ENCODE measurements at regions not wholly inside any gene's neighbourhood (a gene's known extent, or its start where the extent isn't known, plus 50 kb on each side); places are given as distances from the start of the nearest gene placed in this dataset.

GRCh38 chr13:44184740-44185139, 188.9 kb upstream of the SERP2 start:
- no peak for DNase-seq (ENCODE audit: extremely low read depth in 1 of 11, low read depth in 9 of 11, low spot score in 4 of 11)

- DNase-seq (ENCODE audit: extremely low read depth in 1 of 11, low read depth in 9 of 11, low spot score in 4 of 11), result no peak
These were observed 185.4 kb upstream of the SERP2 start for GRCh38 chr13:44188257-44188656.

DNA sequence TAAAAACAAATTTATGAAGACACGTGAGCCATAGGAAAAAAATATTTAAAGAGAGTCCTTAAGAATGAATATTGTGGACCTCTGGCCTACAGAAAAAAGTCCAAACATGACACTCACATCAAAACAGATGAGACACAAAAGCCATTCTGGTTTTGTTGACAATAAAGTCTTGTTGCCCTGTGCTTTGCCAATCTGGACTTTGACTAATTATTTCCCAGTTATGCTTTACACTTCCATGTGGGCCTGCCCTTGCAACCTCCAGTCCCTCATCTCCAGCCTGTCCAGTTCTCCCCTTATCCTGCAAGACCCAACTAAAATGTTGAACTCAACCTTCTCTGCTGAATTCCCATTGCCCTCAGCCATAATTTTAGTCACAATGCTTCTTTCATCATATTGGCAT, 184.5 kb upstream of the SERP2 start:
- no peak for DNase-seq (ENCODE audit: extremely low read depth in 1 of 11, low read depth in 9 of 11, low spot score in 4 of 11)

DNA sequence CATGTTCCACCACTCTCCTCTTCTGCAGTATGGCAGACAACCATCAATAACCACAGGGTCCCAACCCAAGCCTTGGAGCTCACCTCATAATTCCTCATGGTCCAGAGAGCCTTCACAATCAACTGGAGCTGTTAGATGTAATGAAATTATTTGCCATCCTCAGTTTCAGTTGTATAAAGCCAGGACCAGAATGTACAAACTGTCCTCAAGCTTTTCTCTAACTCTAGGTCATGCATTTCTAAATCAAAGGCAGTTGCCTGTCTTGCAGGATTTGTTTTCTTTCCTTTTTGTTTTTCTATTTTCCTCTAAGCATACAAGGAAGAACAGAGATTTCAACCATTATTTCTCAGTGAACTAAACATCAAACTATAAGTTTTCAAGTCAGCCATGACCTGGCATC, 182.5 kb upstream of the SERP2 start:
- no peak for DNase-seq (ENCODE audit: extremely low read depth in 1 of 11, low read depth in 9 of 11, low spot score in 4 of 11)

- DNase-seq (ENCODE audit: extremely low read depth in 1 of 11, low read depth in 9 of 11, low spot score in 4 of 11), result peak; percentile 19 to 52 (median 36)
These were observed 182.0 kb upstream of the SERP2 start for GRCh38 chr13:44191504-44192171.

- no peak for DNase-seq (ENCODE audit: extremely low read depth in 1 of 11, low read depth in 9 of 11, low spot score in 4 of 11)
These were observed 179.9 kb upstream of the SERP2 start for GRCh38 chr13:44193731-44194130.

- no peak for DNase-seq (ENCODE audit: extremely low read depth in 1 of 11, low read depth in 9 of 11, low spot score in 4 of 11)
These were observed 178.4 kb upstream of the SERP2 start for GRCh38 chr13:44195245-44195644.

- DNase-seq (ENCODE audit: extremely low read depth in 1 of 11, low read depth in 9 of 11, low spot score in 4 of 11), result no peak
These were observed 177.3 kb upstream of the SERP2 start for GRCh38 chr13:44196196-44196751.

GRCh38 chr13:44197791-44198770, 175.5 kb upstream of the SERP2 start:
- no peak for DNase-seq (ENCODE audit: extremely low read depth in 1 of 11, low read depth in 9 of 11, low spot score in 4 of 11)

- no peak for DNase-seq (ENCODE audit: extremely low read depth in 1 of 11, low read depth in 9 of 11, low spot score in 4 of 11)
These were observed 174.8 kb upstream of the SERP2 start for GRCh38 chr13:44198826-44199225.

DNA sequence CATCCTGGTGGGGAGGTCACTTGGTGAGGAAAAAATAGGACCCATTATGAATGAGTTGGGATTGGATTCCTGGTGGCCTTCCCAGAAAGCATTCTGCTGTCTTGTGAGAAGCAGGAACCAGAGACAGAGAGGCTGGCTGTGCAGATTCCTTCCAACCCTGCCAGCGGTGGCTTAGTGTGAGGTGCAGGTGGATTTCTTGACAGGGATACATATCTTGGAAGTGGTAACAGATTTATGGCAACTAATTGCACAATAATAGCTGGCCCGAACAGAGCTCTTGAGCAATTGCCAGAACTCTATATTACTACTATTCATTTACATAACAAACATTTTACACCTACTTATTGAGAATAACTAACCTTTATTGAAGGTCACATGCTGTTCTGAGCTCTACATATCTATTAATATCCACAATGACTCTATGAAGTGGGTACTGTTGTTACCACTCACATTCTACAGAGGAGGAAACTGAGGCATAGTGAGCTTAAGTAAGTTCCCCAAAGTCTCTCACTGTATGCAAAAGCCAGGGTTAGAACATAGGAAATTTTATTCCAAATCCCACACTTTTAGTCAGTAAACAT, 173.9 kb upstream of the SERP2 start:
- no peak for DNase-seq (ENCODE audit: extremely low read depth in 1 of 11, low read depth in 9 of 11, low spot score in 4 of 11)

- no peak for DNase-seq (ENCODE audit: extremely low read depth in 1 of 11, low read depth in 9 of 11, low spot score in 4 of 11)
These were observed 167.2 kb upstream of the SERP2 start for GRCh38 chr13:44206434-44206833.

DNA sequence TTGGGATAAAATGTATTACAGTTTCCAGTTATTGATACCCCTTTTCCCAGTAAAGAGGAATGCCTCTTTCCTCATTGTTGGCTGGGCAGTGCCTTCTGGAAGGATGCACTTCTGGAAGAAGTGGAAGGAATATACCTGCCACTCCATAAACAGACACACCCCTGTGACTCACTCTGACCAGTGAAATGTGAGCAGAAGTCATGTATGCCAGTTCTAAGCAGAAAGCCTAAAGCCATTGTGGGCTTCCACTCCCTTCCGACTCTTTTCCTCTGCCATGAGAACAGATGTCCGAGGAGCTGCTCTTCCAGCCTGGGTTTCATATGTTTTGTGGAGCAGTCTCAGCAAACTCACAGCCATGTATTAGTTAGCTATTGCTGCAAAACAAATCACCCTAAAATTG, 166.1 kb upstream of the SERP2 start:
- no peak for DNase-seq (ENCODE audit: extremely low read depth in 1 of 11, low read depth in 9 of 11, low spot score in 4 of 11)

GRCh38 chr13:44210525-44210924, 163.1 kb upstream of the SERP2 start:
- DNase-seq (ENCODE audit: extremely low read depth in 1 of 11, low read depth in 9 of 11, low spot score in 4 of 11), result no peak

- DNase-seq (ENCODE audit: extremely low read depth in 1 of 11, low read depth in 9 of 11, low spot score in 4 of 11), result no peak
These were observed 162.3 kb upstream of the SERP2 start for GRCh38 chr13:44211286-44211685.

DNA sequence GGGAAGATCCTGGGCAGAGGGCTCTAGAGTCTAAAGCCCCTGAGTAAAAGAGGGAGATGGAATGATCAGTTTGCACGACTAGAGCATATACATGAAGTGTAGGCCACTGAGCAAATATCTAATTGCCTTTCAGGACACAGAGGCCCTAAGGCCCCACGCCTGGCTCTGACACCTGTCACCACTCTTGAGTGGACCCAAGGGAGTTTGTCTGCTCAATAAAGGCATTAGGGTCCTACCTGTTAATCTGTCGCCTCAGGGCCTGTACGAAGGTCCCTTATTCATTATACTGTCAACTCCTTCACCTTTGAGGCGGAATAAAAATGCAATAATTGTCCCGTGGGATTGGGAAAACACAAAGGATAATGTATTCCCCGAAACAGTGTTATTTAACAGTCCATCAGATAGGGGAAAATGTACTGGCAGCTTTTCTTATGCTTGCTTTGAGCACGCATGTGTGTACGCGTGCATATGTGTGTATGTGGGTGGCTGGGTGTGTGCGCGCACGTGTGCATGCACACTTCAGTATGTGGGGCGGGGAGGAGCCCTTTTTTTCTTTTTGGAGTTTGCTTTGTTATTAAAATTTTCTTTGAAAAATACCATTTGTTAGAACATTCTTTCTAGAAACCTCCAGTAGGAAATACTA, 161.8 kb upstream of the SERP2 start:
- no peak for DNase-seq (ENCODE audit: extremely low read depth in 1 of 11, low read depth in 9 of 11, low spot score in 4 of 11)

GRCh38 chr13:44212633-44213396, 160.8 kb upstream of the SERP2 start:
- DNase-seq (ENCODE audit: extremely low read depth in 1 of 11, low read depth in 9 of 11, low spot score in 4 of 11), result no peak

- DNase-seq (ENCODE audit: extremely low read depth in 1 of 11, low read depth in 9 of 11, low spot score in 4 of 11), result no peak
These were observed 155.0 kb upstream of the SERP2 start for GRCh38 chr13:44218501-44219240.

Measured in renal cortex interstitium (tissue), 11 donors.